Endodermal cell (in vitro differentiated cells): ENCODE measurements at regions not wholly inside any gene's neighbourhood (a gene's known extent, or its start where the extent isn't known, plus 50 kb on each side); places are given as distances from the start of the nearest gene placed in this dataset.

Experiments
- DNase-seq: peaks from one replicate; pipeline ENCODE4 v3.0.0-alpha.2; 2017
- H3K27ac ChIP-seq: 2 replicates; pipeline ENCODE4 v1.5.1; 2013; ENCODE audit warnings: mild to moderate bottlenecking, low read depth, low read length, moderate library complexity
- H3K27me3 ChIP-seq: 2 replicates; pipeline ENCODE4 v1.6.1; 2013; ENCODE audit warnings: mild to moderate bottlenecking, low read length, moderate library complexity; ENCODE audit not compliant: insufficient read depth, control insufficient read depth, poor library complexity, severe bottlenecking
- H3K36me3 ChIP-seq: 2 replicates; pipeline ENCODE4 v1.7.0; 2013; ENCODE audit warnings: mild to moderate bottlenecking, low read length, moderate library complexity; ENCODE audit not compliant: control insufficient read depth, insufficient read depth
- H3K4me1 ChIP-seq: one replicate; pipeline ENCODE4 v1.7.0; 2013; ENCODE audit warnings: low read length; ENCODE audit not compliant: control insufficient read depth, insufficient read depth
- H3K4me3 ChIP-seq: 2 replicates; pipeline ENCODE4 v1.5.1; 2013; ENCODE audit warnings: mild to moderate bottlenecking, low read length, moderate library complexity
- H3K9ac ChIP-seq: 2 replicates; pipeline ENCODE4 v1.6.1; 2013; ENCODE audit warnings: mild to moderate bottlenecking, low read length, moderate library complexity; ENCODE audit not compliant: poor library complexity, severe bottlenecking; ENCODE audit errors: extremely low read depth
- H3K9me3 ChIP-seq: 2 replicates; pipeline ENCODE4 v1.6.1; 2013; ENCODE audit warnings: mild to moderate bottlenecking, low read length, moderate library complexity; ENCODE audit not compliant: control insufficient read depth
- H3K27ac Mint-ChIP-seq: 2 replicates; pipeline ENCODE4 v1.8.0; 2020; ENCODE audit warnings: mixed read lengths
- H3K27me3 Mint-ChIP-seq: 2 replicates; pipeline ENCODE4 v1.8.0; 2021; ENCODE audit warnings: mild to moderate bottlenecking, mixed read lengths; ENCODE audit not compliant: insufficient read depth
- H3K36me3 Mint-ChIP-seq: 2 replicates; pipeline ENCODE4 v1.8.0; 2020; ENCODE audit warnings: low read depth, mixed read lengths
- H3K4me1 Mint-ChIP-seq: 2 replicates; pipeline ENCODE4 v1.8.0; 2020; ENCODE audit warnings: mixed read lengths
- H3K4me3 Mint-ChIP-seq: 2 replicates; pipeline ENCODE4 v1.8.0; 2020; ENCODE audit warnings: mild to moderate bottlenecking, moderate library complexity, mixed read lengths
- H3K9me3 Mint-ChIP-seq: 2 replicates; pipeline ENCODE4 v1.8.0; 2020; ENCODE audit warnings: mild to moderate bottlenecking, mixed read lengths
- CTCF ChIP-seq: fragments of 200-600 bp; sonication (generic); conservative IDR thresholded peaks from 2 replicates; pipeline ENCODE4 v1.5.0; 2021; ENCODE audit warnings: antibody characterized with exemption, mild to moderate bottlenecking
- WGBS, 2 experiments: methylation state at CpG; one replicate each; pipeline versions ENCODE4 v1.1.5 to v1.1.7; 2013; ENCODE audit warnings: missing lambda C conversion rate in 2 of 2, mixed read lengths in 1 of 2; ENCODE audit not compliant: insufficient coverage in 1 of 2, insufficient read length in 1 of 2; 5-methylcytosine and 5-hydroxymethylcytosine counted together

DNA sequence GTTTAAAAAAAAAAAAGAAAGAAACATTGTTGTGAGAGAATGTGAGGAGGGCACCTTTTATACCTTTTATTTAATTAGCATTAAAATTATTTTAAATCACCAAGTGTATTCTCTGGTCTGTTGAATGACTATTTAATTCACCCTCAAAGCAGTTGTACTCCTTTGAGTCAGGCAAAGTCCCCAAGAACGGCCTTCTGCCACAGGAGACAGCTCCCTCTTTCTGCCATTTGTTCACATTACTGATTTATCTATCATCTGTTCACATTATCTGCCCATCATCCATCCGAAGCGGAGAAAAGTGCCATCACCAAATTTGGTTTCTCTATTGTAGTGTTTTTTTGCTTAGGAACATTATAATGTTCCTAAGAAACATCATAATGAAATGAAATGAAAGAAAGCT lies 240.7 kb upstream of the DPP10 start:
- peak; percentile 55 for TF ChIP-seq CTCF
- no peak for DNase-seq
- H3K4me3 ChIP-seq: no peak overlapping the region
- H3K9me3 ChIP-seq: peaks cover 15% of the 10 kb centered on the region
- H3K9ac ChIP-seq: no peak overlapping the region
- no peak overlapping the region for H3K4me3 Mint-ChIP-seq
- H3K36me3 ChIP-seq: no peaks in the 10 kb centered on the region
- no peaks in the 10 kb centered on the region for H3K4me1 ChIP-seq
- H3K27me3 Mint-ChIP-seq: no peaks in the 10 kb centered on the region
- WGBS, 2 experiments: 33 to 89% methylated on average over 1 to 3 of the region's 3 CpGs
- no peaks in the 10 kb centered on the region for H3K36me3 Mint-ChIP-seq
- H3K27ac Mint-ChIP-seq: no peak overlapping the region
- H3K27me3 ChIP-seq: no peaks in the 10 kb centered on the region
- no peaks in the 10 kb centered on the region for H3K4me1 Mint-ChIP-seq
- H3K27ac ChIP-seq: no peak overlapping the region
- H3K9me3 Mint-ChIP-seq: peaks cover 16% of the 10 kb centered on the region

- Histone ChIP-seq H3K9me3 (peaks cover 15% of the 10 kb centered on the region), H3K4me1 (no peaks in the 10 kb centered on the region), H3K27ac (no peak overlapping the region), H3K27me3 (no peaks in the 10 kb centered on the region), H3K4me3 (no peak overlapping the region), H3K36me3 (no peaks in the 10 kb centered on the region), H3K9ac (no peak overlapping the region)
- no peaks in the 10 kb centered on the region for H3K4me1 Mint-ChIP-seq
- WGBS, 2 experiments: 90 to 100% methylated on average over 1 of the region's 1 CpG
- no peak overlapping the region for H3K27ac Mint-ChIP-seq
- no peak for TF ChIP-seq CTCF
- H3K9me3 Mint-ChIP-seq: peaks cover 19% of the 10 kb centered on the region
- DNase-seq: no peak
- H3K4me3 Mint-ChIP-seq: no peak overlapping the region
- no peaks in the 10 kb centered on the region for H3K27me3 Mint-ChIP-seq
- no peaks in the 10 kb centered on the region for H3K36me3 Mint-ChIP-seq
These were observed 238.8 kb upstream of the DPP10 start for GRCh38 chr2:114203679-114204078.

DNA sequence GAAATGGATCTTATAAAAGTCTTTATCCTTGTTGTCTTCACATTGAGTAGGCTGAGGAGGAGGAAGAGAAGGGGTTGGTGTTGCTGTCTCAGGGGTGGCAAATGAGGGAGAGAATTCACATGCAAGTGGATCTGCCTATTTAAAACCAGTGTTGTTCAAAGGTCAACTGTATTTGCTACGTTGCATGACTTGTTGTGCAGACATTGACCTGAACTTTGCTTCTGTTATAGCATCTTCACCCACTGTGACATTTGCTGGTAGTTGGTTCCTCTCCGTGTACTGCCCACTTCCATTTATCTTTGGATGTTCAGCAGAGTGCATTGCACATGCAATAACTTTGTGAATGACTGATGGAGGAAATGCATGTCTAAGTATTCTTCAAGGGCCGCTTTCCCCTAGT lies 228.6 kb upstream of the DPP10 start:
- Histone ChIP-seq H3K4me1 (no peaks in the 10 kb centered on the region), H3K27me3 (peaks cover 27% of the 10 kb centered on the region), H3K27ac (no peak overlapping the region), H3K36me3 (no peaks in the 10 kb centered on the region), H3K4me3 (no peak overlapping the region), H3K9me3 (no peaks in the 10 kb centered on the region), H3K9ac (no peak overlapping the region)
- Mint-ChIP-seq H3K4me3 (no peak overlapping the region), H3K27ac (no peak overlapping the region), H3K27me3 (peaks cover 6% of the 10 kb centered on the region), H3K4me1 (peaks cover 5% of the 10 kb centered on the region), H3K36me3 (no peaks in the 10 kb centered on the region), H3K9me3 (no peaks in the 10 kb centered on the region)
- WGBS, 2 experiments: 85% methylated on average over 3 of the region's 3 CpGs
- no peak for TF ChIP-seq CTCF
- no peak for DNase-seq
